ENCODE measurements at regions not wholly inside any gene's neighbourhood (a gene's known extent, or its start where the extent isn't known, plus 50 kb on each side); places are given as distances from the start of the nearest gene placed in this dataset.

- no peak for TF ChIP-seq CTCF (IDR thresholded peaks at IDR 0.05)
- DNase-seq (no peak), ATAC-seq (no peak)
- intact Hi-C loops (cut with DNase I) = no loop called here
- Histone ChIP-seq H3K27me3 (peaks cover 0 to 45% of the 10 kb centered on the region in 2 donors), H3K4me1 (no peaks in the 10 kb centered on the region), H3K9me3 (no peaks in the 10 kb centered on the region), H3K27ac (no peak overlapping the region), H3K36me3 (no peaks in the 10 kb centered on the region), H3K4me3 (no peak overlapping the region)
Measured at GRCh38 chrX:131617182-131617581, 73.3 kb downstream of the OR13H1 start.

- Histone ChIP-seq H3K4me3 (no peak overlapping the region), H3K27ac (no peak overlapping the region), H3K27me3 (peaks cover 0 to 26% of the 10 kb centered on the region in 2 donors), H3K9me3 (no peaks in the 10 kb centered on the region), H3K36me3 (no peaks in the 10 kb centered on the region), H3K4me1 (no peaks in the 10 kb centered on the region)
- DNase-seq = no peak
- ATAC-seq = no peak
- TF ChIP-seq CTCF (IDR thresholded peaks at IDR 0.05) = no peak
- intact Hi-C loops (cut with DNase I) = no loop called here
Measured at GRCh38 chrX:131621650-131622049, 77.8 kb downstream of the OR13H1 start.

GRCh38 chrX:131626681-131627296 lies 82.9 kb downstream of the OR13H1 start:
- Histone ChIP-seq H3K4me1 (no peaks in the 10 kb centered on the region), H3K9me3 (no peaks in the 10 kb centered on the region), H3K36me3 (no peaks in the 10 kb centered on the region), H3K27ac (no peak overlapping the region), H3K4me3 (no peak overlapping the region), H3K27me3 (peaks cover 0 to 36% of the 10 kb centered on the region in 2 donors)
- intact Hi-C loops (cut with DNase I) = no loop called here
- no peak for DNase-seq
- TF ChIP-seq CTCF (IDR thresholded peaks at IDR 0.05) = no peak
- no peak for ATAC-seq

- Histone ChIP-seq H3K4me1 (no peaks in the 10 kb centered on the region), H3K36me3 (no peaks in the 10 kb centered on the region), H3K27me3 (peaks cover 0 to 28% of the 10 kb centered on the region in 2 donors), H3K9me3 (no peaks in the 10 kb centered on the region), H3K27ac (no peak overlapping the region), H3K4me3 (no peak overlapping the region)
- no peak for TF ChIP-seq CTCF (IDR thresholded peaks at IDR 0.05)
- intact Hi-C loops (cut with DNase I) = no loop called here
- DNase-seq = no peak
- ATAC-seq = no peak
Measured at GRCh38 chrX:131630534-131630933, 86.7 kb downstream of the OR13H1 start.

GRCh38 chrX:131633285-131633917 lies 89.5 kb downstream of the OR13H1 start:
- peaks cover 0 to 27% of the 10 kb centered on the region in 2 donors for H3K27me3 ChIP-seq
- H3K9me3 ChIP-seq = no peaks in the 10 kb centered on the region
- no peak overlapping the region for H3K4me3 ChIP-seq
- no peaks in the 10 kb centered on the region for H3K4me1 ChIP-seq
- intact Hi-C loops (cut with DNase I) = no loop called here
- peak in 3 of 4 donors; percentile 34 to 68 (median 51) for DNase-seq
- no peaks in the 10 kb centered on the region for H3K36me3 ChIP-seq
- no peak overlapping the region for H3K27ac ChIP-seq
- ATAC-seq = peak; percentile 96
- peak; percentile 63 to 64 for TF ChIP-seq CTCF (IDR thresholded peaks at IDR 0.05)
